ENCODE measurements at regions not wholly inside any gene's neighbourhood (a gene's known extent, or its start where the extent isn't known, plus 50 kb on each side); places are given as distances from the start of the nearest gene placed in this dataset.

DNA sequence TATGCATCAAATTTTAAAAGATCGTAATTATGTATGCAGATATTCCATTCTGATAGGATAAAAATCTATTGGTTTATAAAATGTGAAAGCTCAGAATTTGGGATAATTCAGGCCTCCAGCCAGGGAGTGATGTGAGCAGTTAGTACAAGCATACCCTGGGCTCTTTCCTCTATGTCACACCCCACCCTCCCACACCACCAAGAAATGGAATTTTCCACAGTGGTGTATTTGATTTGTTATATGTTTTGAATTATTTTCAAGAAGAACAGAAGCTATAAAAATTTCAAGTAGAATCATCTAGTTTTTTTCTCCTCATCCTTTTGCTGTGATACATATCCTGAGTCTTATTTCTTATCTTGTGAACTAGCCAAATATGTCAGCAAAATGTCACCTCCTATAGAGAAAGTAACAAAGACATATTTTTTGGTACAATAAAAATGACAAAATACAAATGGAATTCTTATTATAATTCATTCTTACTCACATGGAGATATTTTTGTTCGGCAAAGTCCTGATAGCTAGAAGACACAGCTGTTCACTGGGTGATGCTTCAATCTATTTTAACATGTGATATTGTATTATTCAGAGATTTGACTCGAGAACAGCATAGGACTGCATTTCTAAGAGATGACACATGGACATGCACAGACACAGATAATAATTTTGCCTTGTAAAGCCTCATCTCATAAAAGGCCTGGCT lies 61.2 kb upstream of the FRY start:
- no peak for TF ChIP-seq EZH2phosphoT487 (IDR thresholded peaks at IDR 0.05; ENCODE audit: unreplicated experiment)
- TF ChIP-seq CTCF (conservative IDR thresholded peaks at IDR 0.05; ENCODE audit: low read depth in 2 of 2): no peak
- no peak for TF ChIP-seq POLR2AphosphoS5 (IDR thresholded peaks at IDR 0.05; ENCODE audit: low read depth)
- no peak for TF ChIP-seq EZH2 (IDR thresholded peaks at IDR 0.05; ENCODE audit: low read depth, unreplicated experiment)
- TF ChIP-seq, protein P1, sequence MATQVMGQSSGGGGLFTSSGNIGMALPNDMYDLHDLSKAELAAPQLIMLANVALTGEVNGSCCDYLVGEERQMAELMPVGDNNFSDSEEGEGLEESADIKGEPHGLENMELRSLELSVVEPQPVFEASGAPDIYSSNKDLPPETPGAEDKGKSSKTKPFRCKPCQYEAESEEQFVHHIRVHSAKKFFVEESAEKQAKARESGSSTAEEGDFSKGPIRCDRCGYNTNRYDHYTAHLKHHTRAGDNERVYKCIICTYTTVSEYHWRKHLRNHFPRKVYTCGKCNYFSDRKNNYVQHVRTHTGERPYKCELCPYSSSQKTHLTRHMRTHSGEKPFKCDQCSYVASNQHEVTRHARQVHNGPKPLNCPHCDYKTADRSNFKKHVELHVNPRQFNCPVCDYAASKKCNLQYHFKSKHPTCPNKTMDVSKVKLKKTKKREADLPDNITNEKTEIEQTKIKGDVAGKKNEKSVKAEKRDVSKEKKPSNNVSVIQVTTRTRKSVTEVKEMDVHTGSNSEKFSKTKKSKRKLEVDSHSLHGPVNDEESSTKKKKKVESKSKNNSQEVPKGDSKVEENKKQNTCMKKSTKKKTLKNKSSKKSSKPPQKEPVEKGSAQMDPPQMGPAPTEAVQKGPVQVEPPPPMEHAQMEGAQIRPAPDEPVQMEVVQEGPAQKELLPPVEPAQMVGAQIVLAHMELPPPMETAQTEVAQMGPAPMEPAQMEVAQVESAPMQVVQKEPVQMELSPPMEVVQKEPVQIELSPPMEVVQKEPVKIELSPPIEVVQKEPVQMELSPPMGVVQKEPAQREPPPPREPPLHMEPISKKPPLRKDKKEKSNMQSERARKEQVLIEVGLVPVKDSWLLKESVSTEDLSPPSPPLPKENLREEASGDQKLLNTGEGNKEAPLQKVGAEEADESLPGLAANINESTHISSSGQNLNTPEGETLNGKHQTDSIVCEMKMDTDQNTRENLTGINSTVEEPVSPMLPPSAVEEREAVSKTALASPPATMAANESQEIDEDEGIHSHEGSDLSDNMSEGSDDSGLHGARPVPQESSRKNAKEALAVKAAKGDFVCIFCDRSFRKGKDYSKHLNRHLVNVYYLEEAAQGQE (IDR thresholded peaks at IDR 0.05; ENCODE audit: unreplicated experiment): no peak
- TF ChIP-seq JUNB (IDR thresholded peaks at IDR 0.05; ENCODE audit: unreplicated experiment): no peak
- no peak for TF ChIP-seq CREB1 (CRISPR knock-in tag; IDR thresholded peaks at IDR 0.05; ENCODE audit: low read depth)
- TF ChIP-seq ZNF114 (CRISPR knock-in tag; IDR thresholded peaks at IDR 0.05): no peak
- TF ChIP-seq ETS1 (IDR thresholded peaks at IDR 0.05): no peak

Measured in GM23338 (cell line).